HCT116 (cell line): ENCODE measurements at regions not wholly inside any gene's neighbourhood (a gene's known extent, or its start where the extent isn't known, plus 50 kb on each side); places are given as distances from the start of the nearest gene placed in this dataset.

ENCODE experiments used
- ATAC-seq: fragments of 200-7000 bp; cut with Tn5 transposase; 2 replicates; pipeline ENCODE4 v1.9.1; 2020; ENCODE audit warnings: mild to moderate bottlenecking, moderate library complexity
- BruUV-seq: library from RNA; stranded (reverse); fragments of 400-500 nt; replicated peaks from 2 replicates; lab custom pipeline; 2021; lab: Mats Ljungman, UMichigan
- CTCF ChIA-PET: fragments of 300-600 bp; sonication (Branson Sonifier 250); formaldehyde crosslinking; loops from one replicate; lab custom pipeline; 2021; ENCODE audit warnings: antibody characterized with exemption; lab: Charles Lee
- POLR2A ChIA-PET: fragments of 300-600, 350-600 bp; sonication (Branson Sonifier 250); formaldehyde crosslinking; loops from one replicate; lab custom pipeline; 2021; ENCODE audit warnings: antibody characterized with exemption; lab: Charles Lee
- RAD21 ChIA-PET, 2 experiments: fragments of 300-600 bp; sonication (Branson Sonifier 250); formaldehyde crosslinking; loops; one replicate each; lab custom pipeline; 2023; ENCODE audit warnings: low total read pairs in 2 of 2; ENCODE audit not compliant: uncharacterized antibody in 2 of 2, unreplicated experiment in 2 of 2, low non-redundant PET in 1 of 2; lab: Charles Lee
- DNase-seq: peaks from one replicate; pipeline ENCODE4 v3.0.0-alpha.2; 2010; ENCODE audit warnings: low read depth, low spot score
- H2AFZ ChIP-seq: fragments of 200-600 bp; shearing (Covaris generic), sonication (generic); 2 replicates; pipeline ENCODE4 v1.6.1; 2017; ENCODE audit warnings: low read depth, mixed run types, mixed read lengths, antibody characterized with exemption, low read length; ENCODE audit not compliant: poor library complexity, severe bottlenecking
- H3K27ac ChIP-seq: 2 replicates; pipeline ENCODE4 v1.5.1; 2012; ENCODE audit warnings: low read depth, low read length
- H3K27me3 ChIP-seq: fragments of 200-600 bp; sonication (generic); 2 replicates; pipeline ENCODE4 v1.6.1; 2016; ENCODE audit warnings: mixed run types, low read length, mixed read lengths; ENCODE audit not compliant: insufficient read depth
- H3K36me3 ChIP-seq, 2 experiments: fragments of 200-500 bp in 1 of 2; fragments of 200-600 bp in 1 of 2; sonication (Bioruptor generic) in 1 of 2; sonication (generic) in 1 of 2; 2 replicates each; pipeline versions ENCODE4 v1.5.1 to v1.6.1; 2014 to 2016; ENCODE audit warnings: low read length in 2 of 2, inconsistent platforms in 1 of 2, mixed read lengths in 1 of 2, mixed run types in 1 of 2; ENCODE audit not compliant: insufficient read depth in 2 of 2, control insufficient read depth in 1 of 2
- H3K4me1 ChIP-seq, 2 experiments: fragments of 200-600 bp in 1 of 2; sonication (generic) in 1 of 2; 2 replicates each; pipeline versions ENCODE4 v1.5.1 to v1.6.1; 2012 to 2017; ENCODE audit warnings: low read length in 2 of 2, inconsistent platforms in 1 of 2, mild to moderate bottlenecking in 1 of 2, mixed read lengths in 1 of 2, mixed run types in 1 of 2, moderate library complexity in 1 of 2; ENCODE audit not compliant: insufficient read depth in 2 of 2, control insufficient read depth in 1 of 2
- H3K4me2 ChIP-seq: fragments of 200-600 bp; sonication (generic); 2 replicates; pipeline ENCODE4 v1.6.1; 2017; ENCODE audit warnings: mixed run types, low read length, mixed read lengths
- H3K4me3 ChIP-seq, 2 experiments: fragments of 200-600 bp in 1 of 2; sonication (generic) in 1 of 2; replicated peaks in 1 of 2; 2 replicates each; pipeline ENCODE4 v1.5.1; 2011 to 2016; ENCODE audit warnings: low read length in 2 of 2, control low read depth in 1 of 2, low read depth in 1 of 2, mild to moderate bottlenecking in 1 of 2, mixed read lengths in 1 of 2, mixed run types in 1 of 2
- H3K79me2 ChIP-seq: fragments of 200-600 bp; sonication (generic); 2 replicates; pipeline ENCODE4 v1.6.1; 2017; ENCODE audit warnings: mild to moderate bottlenecking, mixed run types, low read length, moderate library complexity, mixed read lengths; ENCODE audit not compliant: insufficient read depth
- H3K9ac ChIP-seq: fragments of 200-600 bp; sonication (generic); 2 replicates; pipeline ENCODE4 v1.6.1; 2016; ENCODE audit warnings: low read length, mixed read lengths
- H3K9me2 ChIP-seq: fragments of 200-600 bp; sonication (generic), shearing (Covaris generic); 2 replicates; pipeline ENCODE4 v1.6.1; 2017; ENCODE audit warnings: mixed run types, mild to moderate bottlenecking, moderate library complexity; ENCODE audit not compliant: insufficient read depth
- H3K9me3 ChIP-seq, 2 experiments: fragments of 200-500 bp in 1 of 2; fragments of 200-600 bp in 1 of 2; sonication (Bioruptor generic) in 1 of 2; sonication (generic) in 1 of 2; 2 replicates each; pipeline ENCODE4 v1.6.1; 2014 to 2017; ENCODE audit warnings: low read length in 2 of 2, mixed read lengths in 2 of 2, inconsistent platforms in 1 of 2, low read depth in 1 of 2, mild to moderate bottlenecking in 1 of 2, mixed run types in 1 of 2, moderate library complexity in 1 of 2; ENCODE audit not compliant: control insufficient read depth in 1 of 2, insufficient read depth in 1 of 2
- H4K20me1 ChIP-seq: fragments of 200-600 bp; sonication (generic), shearing (Covaris generic); 2 replicates; pipeline ENCODE4 v1.6.1; 2017; ENCODE audit warnings: mixed run types, mild to moderate bottlenecking, moderate library complexity; ENCODE audit not compliant: insufficient read depth
- CEBPB ChIP-seq: IDR thresholded peaks from 2 replicates; pipeline ENCODE4 v1.6.1; 2012; ENCODE audit warnings: low read depth
- CTCF ChIP-seq, 3 experiments: fragments of 200-600 bp in 1 of 3; sonication (generic) in 1 of 3; IDR thresholded peaks in 2 of 3; conservative IDR thresholded peaks in 1 of 3; 2 replicates each; pipeline ENCODE4 v1.5.1; 2012 to 2017; ENCODE audit warnings: low read depth in 2 of 3, low read length in 2 of 3, antibody characterized with exemption in 1 of 3, borderline replicate concordance in 1 of 3, control low read depth in 1 of 3, mild to moderate bottlenecking in 1 of 3, mixed read lengths in 1 of 3, mixed run types in 1 of 3, moderate library complexity in 1 of 3; ENCODE audit not compliant: insufficient read depth in 1 of 3
- EGR1 ChIP-seq: IDR thresholded peaks from 2 replicates; pipeline ENCODE4 v1.6.1; 2012; ENCODE audit warnings: low read depth
- ELF1 ChIP-seq: IDR thresholded peaks from 2 replicates; pipeline ENCODE4 v1.6.1; 2012; ENCODE audit warnings: low read depth, borderline replicate concordance
- EZH2phosphoT487 ChIP-seq: fragments of 200-600 bp; IDR thresholded peaks from 2 replicates; pipeline ENCODE4 v1.6.1; 2018; ENCODE audit warnings: antibody characterized with exemption, borderline replicate concordance
- FOSL1 ChIP-seq: IDR thresholded peaks from 2 replicates; pipeline ENCODE4 v1.6.1; 2012; ENCODE audit warnings: low read depth
- JUND ChIP-seq: IDR thresholded peaks from 2 replicates; pipeline ENCODE4 v1.6.1; 2012
- REST ChIP-seq: IDR thresholded peaks from 2 replicates; pipeline ENCODE4 v1.6.1; 2012; ENCODE audit warnings: low read depth
- SIN3A ChIP-seq: IDR thresholded peaks from 2 replicates; pipeline ENCODE4 v1.6.1; 2012; ENCODE audit warnings: low read depth
- SRF ChIP-seq: IDR thresholded peaks from 2 replicates; pipeline ENCODE4 v1.6.1; 2012; ENCODE audit warnings: low read depth
- ZBTB33 ChIP-seq: IDR thresholded peaks from 2 replicates; pipeline ENCODE4 v1.6.1; 2011; ENCODE audit warnings: mild to moderate bottlenecking, low read length, moderate library complexity; ENCODE audit not compliant: insufficient replicate concordance; ENCODE audit errors: extremely low read depth
- ZFX ChIP-seq: fragments of 450-650 bp; IDR thresholded peaks from 2 replicates; pipeline ENCODE4 v1.6.1; 2017
- intact Hi-C: fragments of 100-400 bp; cut with micrococcal nuclease; formaldehyde crosslinking; loops from 2 replicates; pipeline ENCODE4 v1.10.0; 2022
- TF ChIP-seq, protein P1 (sequence below): IDR thresholded peaks from 2 replicates; pipeline ENCODE4 v1.6.1; 2012
- TF ChIP-seq, protein P2 (sequence below): IDR thresholded peaks from 2 replicates; pipeline ENCODE4 v1.6.1; 2012

DNA sequence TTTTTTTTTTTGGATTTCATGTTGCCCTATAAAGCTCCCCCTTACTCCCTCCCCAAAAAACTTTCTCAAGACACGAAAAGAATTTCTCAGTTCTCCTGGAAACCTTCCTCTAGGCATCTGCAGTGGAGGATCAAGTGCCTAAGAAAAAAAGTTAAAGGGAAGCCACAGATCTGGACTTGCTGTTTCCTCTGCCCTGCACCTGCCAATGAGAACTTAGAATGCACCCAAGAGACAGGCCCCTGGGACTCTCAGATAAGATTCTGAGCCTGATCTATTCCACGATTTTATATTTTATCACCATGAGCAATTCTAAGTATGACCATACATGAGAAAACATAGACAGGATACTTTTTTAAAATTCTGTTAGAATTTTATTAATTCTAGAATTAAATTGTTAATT lies 728.9 kb downstream of the BCL11B start:
- H3K9me3 ChIP-seq = no peaks in the 10 kb centered on the region
- DNase-seq (no peak), ATAC-seq (no peak)
- H3K9ac ChIP-seq = no peak overlapping the region
- no TSS peak for BruUV-seq
- ChIA-PET POLR2A (no interaction called here), RAD21 (no interaction called here), CTCF (no interaction called here)
- H3K9me2 ChIP-seq = no peaks in the 10 kb centered on the region
- H3K79me2 ChIP-seq = no peaks in the 10 kb centered on the region
- H3K4me3 ChIP-seq = no peak overlapping the region
- intact Hi-C loops = no loop called here
- H2AFZ ChIP-seq = no peak overlapping the region
- H3K27ac ChIP-seq = no peak overlapping the region
- H4K20me1 ChIP-seq = no peaks in the 10 kb centered on the region
- no peaks in the 10 kb centered on the region for H3K4me1 ChIP-seq
- H3K36me3 ChIP-seq = no peaks in the 10 kb centered on the region
- H3K27me3 ChIP-seq = no peaks in the 10 kb centered on the region
- no peak overlapping the region for H3K4me2 ChIP-seq
- TF ChIP-seq ZFX = no peak
- TF ChIP-seq FOSL1 = no peak
- TF ChIP-seq CEBPB = no peak
- TF ChIP-seq ZBTB33 = no peak
- TF ChIP-seq REST = no peak
- no peak for TF ChIP-seq CTCF (IDR thresholded peaks at IDR 0.05 in 2 of 3, conservative IDR thresholded peaks at IDR 0.05 in 1 of 3; ENCODE audit: borderline replicate concordance in 1 of 3, insufficient read depth in 1 of 3, low read depth in 2 of 3, low read length in 2 of 3)
- TF ChIP-seq EZH2phosphoT487 = no peak
- no peak for TF ChIP-seq EGR1
- TF ChIP-seq ELF1 = no peak
- TF ChIP-seq, protein P1, sequence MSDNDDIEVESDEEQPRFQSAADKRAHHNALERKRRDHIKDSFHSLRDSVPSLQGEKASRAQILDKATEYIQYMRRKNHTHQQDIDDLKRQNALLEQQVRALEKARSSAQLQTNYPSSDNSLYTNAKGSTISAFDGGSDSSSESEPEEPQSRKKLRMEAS = no peak
- no peak for TF ChIP-seq SRF
- TF ChIP-seq, protein P2, sequence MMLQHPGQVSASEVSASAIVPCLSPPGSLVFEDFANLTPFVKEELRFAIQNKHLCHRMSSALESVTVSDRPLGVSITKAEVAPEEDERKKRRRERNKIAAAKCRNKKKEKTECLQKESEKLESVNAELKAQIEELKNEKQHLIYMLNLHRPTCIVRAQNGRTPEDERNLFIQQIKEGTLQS = no peak
- TF ChIP-seq SIN3A = no peak
- TF ChIP-seq JUND = no peak
